ENCODE measurements at regions not wholly inside any gene's neighbourhood (a gene's known extent, or its start where the extent isn't known, plus 50 kb on each side); places are given as distances from the start of the nearest gene placed in this dataset.

DNA sequence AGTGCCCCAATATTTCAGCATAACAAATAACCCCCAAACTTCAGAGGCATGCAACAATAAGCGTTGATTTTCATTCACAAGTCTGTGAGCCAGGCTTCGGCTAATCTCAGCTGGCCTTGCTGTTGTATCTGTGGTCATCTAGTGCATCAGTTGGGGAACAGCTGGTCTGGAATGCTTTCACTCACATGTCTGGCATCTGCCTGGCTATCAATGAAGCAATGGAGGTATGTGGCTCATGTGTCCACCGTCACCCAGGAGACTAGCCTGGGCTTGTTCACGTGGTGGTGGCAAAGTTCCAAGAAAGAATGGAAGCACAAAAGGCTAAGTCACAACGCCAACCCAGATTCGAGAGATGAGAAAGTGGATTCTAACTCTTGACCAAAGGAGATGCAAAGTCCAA is 304.8 kb upstream of the ISX start:
- Histone ChIP-seq H3K4me2 (ENCODE audit: insufficient read depth, low read length) (no peak overlapping the region), H3K9me3 (replicated peaks; ENCODE audit: control insufficient read depth, insufficient read depth, low read length) (peaks cover 9% of the 10 kb centered on the region), H3K4me1 (ENCODE audit: control insufficient read depth, extremely low read depth, insufficient read depth, low read length) (no peaks in the 10 kb centered on the region), H3K9ac (replicated peaks; ENCODE audit: extremely low read depth, insufficient read depth, low read length) (no peak overlapping the region), H4K20me1 (replicated peaks; ENCODE audit: control insufficient read depth, extremely low read depth, insufficient read depth, low read length) (no peaks in the 10 kb centered on the region), H2AFZ (ENCODE audit: low read depth, low read length) (no peak overlapping the region), H3K9me1 (replicated peaks; ENCODE audit: control insufficient read depth, extremely low read depth, insufficient read depth, low read length) (no peaks in the 10 kb centered on the region), H3K4me3 (replicated peaks in 1 of 3; ENCODE audit: insufficient read depth in 1 of 3, low read depth in 1 of 3, low read length in 3 of 3) (no peak overlapping the region), H3K79me2 (ENCODE audit: control insufficient read depth, insufficient read depth, low read length) (no peaks in the 10 kb centered on the region), H3K27me3 (ENCODE audit: control insufficient read depth in 2 of 2, insufficient read depth in 2 of 2, low read length in 2 of 2) (no peaks in the 10 kb centered on the region), H3K36me3 (ENCODE audit: control insufficient read depth in 2 of 2, extremely low read depth in 1 of 2, insufficient read depth in 2 of 2, low read length in 2 of 2) (no peaks in the 10 kb centered on the region), H3K27ac (ENCODE audit: insufficient read depth, low read depth, low read length) (no peak overlapping the region)
- ChIA-PET POLR2A (no interaction called here), CTCF (no interaction called here)
- no TSS peak for BruUV-seq (replicated peaks)
- intact Hi-C loops (cut with micrococcal nuclease) (no loop called here), dilution Hi-C loops (cut with MboI; ENCODE audit: extremely low pct_ligation_motif_present, low sequenced_read_pairs) (no loop called here)
- FAIRE-seq (no peak), DNase-seq (ENCODE audit: low read depth, low spot score) (no peak)
- no peak for TF ChIP-seq CTCF (IDR thresholded peaks at IDR 0.05; ENCODE audit: extremely low read depth in 1 of 2, insufficient read depth in 1 of 2, low read depth in 1 of 2, low read length in 2 of 2)
- TF ChIP-seq, protein P1, sequence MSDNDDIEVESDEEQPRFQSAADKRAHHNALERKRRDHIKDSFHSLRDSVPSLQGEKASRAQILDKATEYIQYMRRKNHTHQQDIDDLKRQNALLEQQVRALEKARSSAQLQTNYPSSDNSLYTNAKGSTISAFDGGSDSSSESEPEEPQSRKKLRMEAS (IDR thresholded peaks at IDR 0.05; ENCODE audit: insufficient read depth, insufficient read length): no peak
- TF ChIP-seq MYC (IDR thresholded peaks at IDR 0.05; ENCODE audit: low read depth, low read length): no peak
- no peak for TF ChIP-seq JUN (IDR thresholded peaks at IDR 0.05; ENCODE audit: borderline replicate concordance, insufficient read depth, insufficient read length, low read depth)
- no peak for TF ChIP-seq FOS (IDR thresholded peaks at IDR 0.05; ENCODE audit: borderline replicate concordance, insufficient read depth, low read length)
- no peak for TF ChIP-seq POLR2AphosphoS5 (IDR thresholded peaks at IDR 0.05; ENCODE audit: insufficient read depth, low read depth, low read length)
- TF ChIP-seq POLR2A (IDR thresholded peaks at IDR 0.05; ENCODE audit: low read depth, low read length): no peak
- TF ChIP-seq EZH2 (IDR thresholded peaks at IDR 0.05; ENCODE audit: borderline replicate concordance, low read depth, low read length, severe bottlenecking): no peak
- no peak for TF ChIP-seq GATA2 (IDR thresholded peaks at IDR 0.05; ENCODE audit: insufficient read depth, insufficient read length, low read depth, low read length)

All from endothelial cell of umbilical vein (primary cell).